ENCODE measurements at regions not wholly inside any gene's neighbourhood (a gene's known extent, or its start where the extent isn't known, plus 50 kb on each side); places are given as distances from the start of the nearest gene placed in this dataset.

DNA sequence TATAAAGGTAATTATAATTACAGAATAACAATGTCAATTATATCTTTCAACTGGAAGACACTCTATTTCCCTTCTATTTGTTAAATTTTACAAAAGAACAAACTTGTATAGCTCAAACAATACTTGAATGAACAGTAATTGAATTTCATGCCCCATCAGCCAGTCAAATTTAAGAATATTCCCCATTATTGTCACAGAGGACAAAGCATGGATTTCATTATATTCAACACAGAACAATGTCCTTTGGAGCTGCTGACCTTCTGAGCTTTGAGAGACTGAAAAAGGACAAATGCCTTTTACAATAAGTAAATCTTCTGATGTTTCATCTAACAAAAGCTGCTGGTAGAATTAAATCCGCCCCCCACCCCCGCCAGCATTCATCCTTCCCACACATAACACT lies 187.5 kb upstream of the MC4R start:
- no peak for TF ChIP-seq CTCF (conservative IDR thresholded peaks at IDR 0.05 in 1 of 2, IDR thresholded peaks at IDR 0.05 in 1 of 2; ENCODE audit: low read depth in 1 of 2, low read length in 2 of 2)
- no peak for TF ChIP-seq EZH2 (IDR thresholded peaks at IDR 0.05; ENCODE audit: low read length, missing control alignments)

Data from fibroblast of lung (primary cell).